ENCODE measurements at regions not wholly inside any gene's neighbourhood (a gene's known extent, or its start where the extent isn't known, plus 50 kb on each side); places are given as distances from the start of the nearest gene placed in this dataset.
"Not testable (repeated sequence)": the region's sequence is repeated elsewhere in the genome, so short reads cannot be mapped to it uniquely, and the experiment has no call there.

- Histone ChIP-seq H3K36me3 (ENCODE audit: control insufficient read depth in 2 of 2, extremely low read depth in 1 of 2, insufficient read depth in 1 of 2, low read length in 1 of 2) (no peaks in the 10 kb centered on the region), H3K4me1 (ENCODE audit: control insufficient read depth in 1 of 2, extremely low read depth in 1 of 2, insufficient read depth in 2 of 2, low read length in 2 of 2) (no peaks in the 10 kb centered on the region), H3K9me3 (no peaks in the 10 kb centered on the region), H3K27me3 (replicated peaks in 1 of 2; ENCODE audit: control insufficient read depth in 2 of 2, extremely low read depth in 1 of 2, insufficient read depth in 2 of 2, low read length in 1 of 2) (no peaks in the 10 kb centered on the region), H3K27ac (ENCODE audit: low read length) (no peak overlapping the region), H3K4me3 (ENCODE audit: control insufficient read depth in 1 of 2, extremely low read depth in 1 of 2, low read length in 1 of 2) (no peak overlapping the region)
- Mint-ChIP-seq H3K4me1 (no peaks in the 10 kb centered on the region), H3K27me3 (peaks cover 0 to 7% of the 10 kb centered on the region in 2 donors), H3K4me3 (no peak overlapping the region), H3K9me3 (peaks cover 7 to 13% (median 7%) of the 10 kb centered on the region in 3 donors), H3K36me3 (no peaks in the 10 kb centered on the region), H3K27ac (no peak overlapping the region)
- ATAC-seq (replicated peaks in 1 of 4) (no peak), DNase-seq (no peak)
- POLR2A ChIA-PET = interaction anchor here in 1 of 2 donors (0.6 kb wide), 1 partner anchor 333 kb away, joined by 3 read pairs; no protein-coding TSS in a partner anchor
- CTCF ChIA-PET = no interaction called here
These were observed 87.2 kb downstream of the HLX start for GRCh38 chr1:220966473-220966872.

- WGBS (ENCODE audit: insufficient coverage) = no CpG with 5 or more reads among the region's 8 CpGs
These were observed 87.8 kb downstream of the HLX start for GRCh38 chr1:220966881-220967611.

DNA sequence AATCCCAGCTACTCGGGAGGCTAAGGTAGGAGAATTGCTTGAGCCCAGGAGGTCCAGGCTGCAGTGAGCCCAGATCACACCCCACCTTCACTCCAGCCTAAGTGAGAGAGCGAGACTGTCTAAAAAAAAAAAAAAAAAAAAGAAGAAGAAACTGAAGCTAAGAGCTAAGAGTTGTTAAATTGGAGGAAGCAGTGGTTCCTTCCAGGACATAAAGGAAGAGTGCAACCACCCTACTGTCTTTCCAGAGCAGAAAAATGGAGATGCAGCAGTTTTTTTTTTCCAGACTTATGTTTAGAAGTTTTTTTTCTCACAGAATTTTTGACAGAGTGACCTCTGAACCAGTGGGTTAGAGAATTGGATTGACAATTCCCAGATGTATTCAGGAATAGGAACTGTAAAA, 88.7 kb downstream of the HLX start:
- ChIA-PET CTCF (no interaction called here), POLR2A (no interaction called here)
- H3K4me3 Mint-ChIP-seq = no peak overlapping the region

More at GRCh38 chr1:220966881-220967611, 87.8 kb downstream of the HLX start:
- H3K27me3 ChIP-seq (replicated peaks in 1 of 2; ENCODE audit: control insufficient read depth in 2 of 2, extremely low read depth in 1 of 2, insufficient read depth in 2 of 2, low read length in 1 of 2) = no peaks in the 10 kb centered on the region
- H3K4me1 ChIP-seq (ENCODE audit: control insufficient read depth in 1 of 2, extremely low read depth in 1 of 2, insufficient read depth in 2 of 2, low read length in 2 of 2) = no peaks in the 10 kb centered on the region
- H3K4me1 Mint-ChIP-seq = no peaks in the 10 kb centered on the region
- ATAC-seq (replicated peaks in 1 of 4) = no peak
- DNase-seq = no peak
- peaks cover 7 to 13% (median 7%) of the 10 kb centered on the region in 3 donors for H3K9me3 Mint-ChIP-seq
- no peak overlapping the region for H3K4me3 ChIP-seq (ENCODE audit: control insufficient read depth in 1 of 2, extremely low read depth in 1 of 2, low read length in 1 of 2)
- H3K27me3 Mint-ChIP-seq = peaks cover 0 to 7% of the 10 kb centered on the region in 2 donors
- no peaks in the 10 kb centered on the region for H3K36me3 Mint-ChIP-seq
- no peak overlapping the region for H3K27ac Mint-ChIP-seq
- no peak overlapping the region for H3K27ac ChIP-seq (ENCODE audit: low read length)
- no peaks in the 10 kb centered on the region for H3K36me3 ChIP-seq (ENCODE audit: control insufficient read depth in 2 of 2, extremely low read depth in 1 of 2, insufficient read depth in 1 of 2, low read length in 1 of 2)
- POLR2A ChIA-PET = no interaction called here
- CTCF ChIA-PET = no interaction called here
- H3K9me3 ChIP-seq = no peaks in the 10 kb centered on the region
- no peak overlapping the region for H3K4me3 Mint-ChIP-seq

GRCh38 chr1:220969281-220969680, 90.0 kb downstream of the HLX start:
- H3K9me3 ChIP-seq; H3K27ac ChIP-seq (ENCODE audit: low read length); H3K4me1 Mint-ChIP-seq; CTCF ChIA-PET; H3K27ac Mint-ChIP-seq; H3K4me3 ChIP-seq (ENCODE audit: control insufficient read depth in 1 of 2, extremely low read depth in 1 of 2, low read length in 1 of 2); H3K4me3 Mint-ChIP-seq; POLR2A ChIA-PET; DNase-seq; H3K27me3 ChIP-seq (replicated peaks in 1 of 2; ENCODE audit: control insufficient read depth in 2 of 2, extremely low read depth in 1 of 2, insufficient read depth in 2 of 2, low read length in 1 of 2); H3K27me3 Mint-ChIP-seq; H3K4me1 ChIP-seq (ENCODE audit: control insufficient read depth in 1 of 2, extremely low read depth in 1 of 2, insufficient read depth in 2 of 2, low read length in 2 of 2); H3K36me3 Mint-ChIP-seq; H3K36me3 ChIP-seq (ENCODE audit: control insufficient read depth in 2 of 2, extremely low read depth in 1 of 2, insufficient read depth in 1 of 2, low read length in 1 of 2); ATAC-seq (replicated peaks in 1 of 4): not testable (repeated sequence)
- WGBS (ENCODE audit: insufficient coverage) = no CpG with 5 or more reads among the region's 2 CpGs
- peaks cover under 1 to 11% (median 2%) of the 10 kb centered on the region in 3 donors for H3K9me3 Mint-ChIP-seq

More for the DNA sequence above, 88.7 kb downstream of the HLX start:
- Mint-ChIP-seq H3K36me3 (no peaks in the 10 kb centered on the region), H3K4me1 (no peaks in the 10 kb centered on the region), H3K27me3 (peaks cover 0 to 7% of the 10 kb centered on the region in 2 donors), H3K27ac (no peak overlapping the region), H3K9me3 (peaks cover 7 to 17% (median 9%) of the 10 kb centered on the region in 3 donors)
- ATAC-seq (replicated peaks in 1 of 4) = no peak
- Histone ChIP-seq H3K4me1 (ENCODE audit: control insufficient read depth in 1 of 2, extremely low read depth in 1 of 2, insufficient read depth in 2 of 2, low read length in 2 of 2) (no peaks in the 10 kb centered on the region), H3K36me3 (ENCODE audit: control insufficient read depth in 2 of 2, extremely low read depth in 1 of 2, insufficient read depth in 1 of 2, low read length in 1 of 2) (no peaks in the 10 kb centered on the region), H3K4me3 (ENCODE audit: control insufficient read depth in 1 of 2, extremely low read depth in 1 of 2, low read length in 1 of 2) (no peak overlapping the region), H3K27me3 (replicated peaks in 1 of 2; ENCODE audit: control insufficient read depth in 2 of 2, extremely low read depth in 1 of 2, insufficient read depth in 2 of 2, low read length in 1 of 2) (no peaks in the 10 kb centered on the region), H3K27ac (ENCODE audit: low read length) (no peak overlapping the region), H3K9me3 (no peaks in the 10 kb centered on the region)
- no CpG with 5 or more reads among the region's 2 CpGs for WGBS (ENCODE audit: insufficient coverage)
- no peak for DNase-seq

DNA sequence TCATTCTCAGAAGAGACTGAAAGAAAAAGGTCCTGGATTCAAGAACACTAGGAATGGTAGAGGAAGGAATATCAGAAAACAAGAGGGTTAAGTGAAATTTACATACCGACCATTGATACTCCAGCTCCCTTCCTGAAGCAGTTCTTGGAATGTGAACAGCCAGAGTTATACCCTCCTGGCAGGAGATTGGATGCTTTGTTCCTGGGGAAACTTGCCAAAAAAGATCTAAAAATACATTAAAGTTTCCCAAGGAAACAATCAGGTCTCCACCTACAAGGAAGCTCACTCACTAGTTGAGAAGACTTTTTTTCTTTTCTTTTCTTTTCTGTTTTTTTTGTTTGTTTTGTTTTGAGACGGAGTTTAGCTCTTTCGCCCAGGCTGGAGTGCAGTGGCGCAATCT, 91.1 kb downstream of the HLX start:
- CTCF ChIA-PET = no interaction called here
- H3K36me3 Mint-ChIP-seq = no peaks in the 10 kb centered on the region

DNA sequence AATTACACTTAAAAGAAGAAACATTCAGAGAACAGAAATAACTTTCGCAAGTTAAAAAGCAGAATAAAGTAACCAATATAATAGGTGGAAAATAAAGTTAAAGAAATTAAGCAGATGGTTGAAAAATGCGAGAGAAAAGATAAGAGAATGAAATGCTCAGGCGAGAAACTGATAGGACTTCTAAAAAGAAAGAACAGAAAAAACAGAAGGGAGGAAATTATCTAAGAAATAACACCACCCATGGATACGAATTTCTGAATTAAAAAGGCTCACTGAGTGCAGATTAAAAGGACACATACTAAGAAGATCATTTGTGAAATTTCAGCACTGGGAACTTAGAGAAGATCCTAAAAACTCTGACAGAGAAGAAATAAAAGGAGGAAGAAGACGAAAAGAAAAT, 92.0 kb downstream of the HLX start:
- DNase-seq (no peak), ATAC-seq (replicated peaks in 1 of 4) (no peak)
- H3K4me3 Mint-ChIP-seq = no peak overlapping the region
- Histone ChIP-seq H3K27me3 (replicated peaks in 1 of 2; ENCODE audit: control insufficient read depth in 2 of 2, extremely low read depth in 1 of 2, insufficient read depth in 2 of 2, low read length in 1 of 2) (no peaks in the 10 kb centered on the region), H3K4me1 (ENCODE audit: control insufficient read depth in 1 of 2, extremely low read depth in 1 of 2, insufficient read depth in 2 of 2, low read length in 2 of 2) (no peaks in the 10 kb centered on the region), H3K9me3 (no peaks in the 10 kb centered on the region), H3K36me3 (ENCODE audit: control insufficient read depth in 2 of 2, extremely low read depth in 1 of 2, insufficient read depth in 1 of 2, low read length in 1 of 2) (no peaks in the 10 kb centered on the region), H3K4me3 (ENCODE audit: control insufficient read depth in 1 of 2, extremely low read depth in 1 of 2, low read length in 1 of 2) (no peak overlapping the region), H3K27ac (ENCODE audit: low read length) (no peak overlapping the region)
- H3K9me3 Mint-ChIP-seq = peaks cover 0 to 11% (median 2%) of the 10 kb centered on the region in 3 donors
- H3K4me1 Mint-ChIP-seq = no peaks in the 10 kb centered on the region
- ChIA-PET CTCF (no interaction called here), POLR2A (no interaction called here)
- no peaks in the 10 kb centered on the region for H3K36me3 Mint-ChIP-seq
- no peak overlapping the region for H3K27ac Mint-ChIP-seq
- peaks cover 0 to 4% of the 10 kb centered on the region in 2 donors for H3K27me3 Mint-ChIP-seq
- no CpG with 5 or more reads among the region's 5 CpGs for WGBS (ENCODE audit: insufficient coverage)

More for the DNA sequence above, 91.1 kb downstream of the HLX start:
- Histone ChIP-seq H3K27ac (ENCODE audit: low read length) (no peak overlapping the region), H3K36me3 (ENCODE audit: control insufficient read depth in 2 of 2, extremely low read depth in 1 of 2, insufficient read depth in 1 of 2, low read length in 1 of 2) (no peaks in the 10 kb centered on the region), H3K27me3 (replicated peaks in 1 of 2; ENCODE audit: control insufficient read depth in 2 of 2, extremely low read depth in 1 of 2, insufficient read depth in 2 of 2, low read length in 1 of 2) (no peaks in the 10 kb centered on the region), H3K4me1 (ENCODE audit: control insufficient read depth in 1 of 2, extremely low read depth in 1 of 2, insufficient read depth in 2 of 2, low read length in 2 of 2) (no peaks in the 10 kb centered on the region), H3K9me3 (no peaks in the 10 kb centered on the region), H3K4me3 (ENCODE audit: control insufficient read depth in 1 of 2, extremely low read depth in 1 of 2, low read length in 1 of 2) (no peak overlapping the region)
- DNase-seq (no peak), ATAC-seq (replicated peaks in 1 of 4) (no peak)
- POLR2A ChIA-PET = no interaction called here
- peaks cover 0 to 7% of the 10 kb centered on the region in 2 donors for H3K27me3 Mint-ChIP-seq
- H3K4me1 Mint-ChIP-seq = no peaks in the 10 kb centered on the region
- no peak overlapping the region for H3K27ac Mint-ChIP-seq
- peaks cover 0 to 11% (median 2%) of the 10 kb centered on the region in 3 donors for H3K9me3 Mint-ChIP-seq
- no peak overlapping the region for H3K4me3 Mint-ChIP-seq
- WGBS (ENCODE audit: insufficient coverage) = no CpG with 5 or more reads among the region's 4 CpGs

DNA sequence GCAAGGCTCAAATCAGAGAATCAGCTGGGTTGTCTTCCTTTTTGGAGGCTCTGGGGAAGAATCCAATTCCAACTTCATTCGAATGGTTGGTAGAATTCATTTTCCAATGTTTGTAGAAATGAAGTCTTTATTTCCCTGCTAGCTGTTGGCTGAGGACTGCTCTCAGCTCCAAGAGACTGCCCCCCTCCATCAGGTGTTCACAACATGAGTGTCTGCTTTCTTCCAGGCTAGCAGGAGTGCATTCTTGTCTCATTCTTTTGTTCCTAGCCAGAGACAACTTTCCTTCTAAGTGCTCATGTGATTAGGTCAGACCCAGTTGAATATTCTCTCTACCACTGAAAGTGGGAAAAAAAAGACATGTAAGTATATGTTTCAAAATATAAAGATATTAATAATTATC, 95.2 kb downstream of the HLX start:
- POLR2A ChIA-PET = no interaction called here
- no peaks in the 10 kb centered on the region for H3K4me1 ChIP-seq (ENCODE audit: control insufficient read depth in 1 of 2, extremely low read depth in 1 of 2, insufficient read depth in 2 of 2, low read length in 2 of 2)
- ATAC-seq (replicated peaks in 1 of 4) = no peak
- DNase-seq = no peak
- no peaks in the 10 kb centered on the region for H3K36me3 Mint-ChIP-seq
- WGBS (ENCODE audit: insufficient coverage) = no CpG with 5 or more reads among the region's 1 CpG
- no peaks in the 10 kb centered on the region for H3K27me3 ChIP-seq (replicated peaks in 1 of 2; ENCODE audit: control insufficient read depth in 2 of 2, extremely low read depth in 1 of 2, insufficient read depth in 2 of 2, low read length in 1 of 2)
- CTCF ChIA-PET = no interaction called here
- H3K36me3 ChIP-seq (ENCODE audit: control insufficient read depth in 2 of 2, extremely low read depth in 1 of 2, insufficient read depth in 1 of 2, low read length in 1 of 2) = no peaks in the 10 kb centered on the region
- no peak overlapping the region for H3K4me3 Mint-ChIP-seq
- H3K9me3 ChIP-seq = no peaks in the 10 kb centered on the region
- H3K27ac Mint-ChIP-seq = no peak overlapping the region
- peaks cover 0 to 11% (median 2%) of the 10 kb centered on the region in 3 donors for H3K9me3 Mint-ChIP-seq
- H3K4me3 ChIP-seq (ENCODE audit: control insufficient read depth in 1 of 2, extremely low read depth in 1 of 2, low read length in 1 of 2) = no peak overlapping the region
- no peaks in the 10 kb centered on the region for H3K4me1 Mint-ChIP-seq
- no peaks in the 10 kb centered on the region for H3K27me3 Mint-ChIP-seq
- no peak overlapping the region for H3K27ac ChIP-seq (ENCODE audit: low read length)
